Ishikawa (cell line): ENCODE measurements at regions not wholly inside any gene's neighbourhood (a gene's known extent, or its start where the extent isn't known, plus 50 kb on each side); places are given as distances from the start of the nearest gene placed in this dataset.

Experiments used
- CEBPB ChIP-seq: IDR thresholded peaks from 2 replicates; pipeline ENCODE4 v1.6.1; 2012
- CREB1 ChIP-seq: IDR thresholded peaks from 2 replicates; pipeline ENCODE4 v1.6.1; 2012; ENCODE audit warnings: low read depth
- EGR1 ChIP-seq: IDR thresholded peaks from 2 replicates; pipeline ENCODE4 v1.6.1; 2012
- EP300 ChIP-seq: IDR thresholded peaks from 2 replicates; pipeline ENCODE4 v1.6.1; 2012; ENCODE audit warnings: borderline replicate concordance
- FOXM1 ChIP-seq: IDR thresholded peaks from 2 replicates; pipeline ENCODE4 v1.6.1; 2012; ENCODE audit warnings: low read depth, borderline replicate concordance
- MAX ChIP-seq: IDR thresholded peaks from 2 replicates; pipeline ENCODE4 v1.6.1; 2012
- NFIC ChIP-seq: IDR thresholded peaks from 2 replicates; pipeline ENCODE4 v1.6.1; 2012
- RAD21 ChIP-seq: IDR thresholded peaks from 2 replicates; pipeline ENCODE4 v1.6.1; 2012; ENCODE audit warnings: low read depth
- TAF1 ChIP-seq: IDR thresholded peaks from 2 replicates; pipeline ENCODE4 v1.6.1; 2012; ENCODE audit warnings: low read depth, mild to moderate bottlenecking
- TCF12 ChIP-seq: IDR thresholded peaks from 2 replicates; pipeline ENCODE4 v1.6.1; 2012; ENCODE audit warnings: low read depth
- YY1 ChIP-seq: IDR thresholded peaks from 2 replicates; pipeline ENCODE4 v1.6.1; 2012; ENCODE audit warnings: low read depth
- ZBTB7A ChIP-seq: IDR thresholded peaks from 2 replicates; pipeline ENCODE4 v1.6.1; 2012; ENCODE audit warnings: low read depth
- TF ChIP-seq, protein P1 (sequence below): IDR thresholded peaks from 2 replicates; pipeline ENCODE4 v1.6.1; 2012
- TF ChIP-seq, protein P2 (sequence below): IDR thresholded peaks from 2 replicates; pipeline ENCODE4 v1.6.1; 2012; ENCODE audit warnings: low read depth, mild to moderate bottlenecking

GRCh38 chr1:157237981-157238380 lies 99.8 kb upstream of the ETV3 start:
- TF ChIP-seq EP300 (no peak), TCF12 (no peak), MAX (no peak), RAD21 (no peak), CEBPB (no peak), FOXM1 (no peak), NFIC (no peak), EGR1 (no peak), CREB1 (no peak), TAF1 (no peak), YY1 (no peak), ZBTB7A (no peak)
- TF ChIP-seq, protein P1, sequence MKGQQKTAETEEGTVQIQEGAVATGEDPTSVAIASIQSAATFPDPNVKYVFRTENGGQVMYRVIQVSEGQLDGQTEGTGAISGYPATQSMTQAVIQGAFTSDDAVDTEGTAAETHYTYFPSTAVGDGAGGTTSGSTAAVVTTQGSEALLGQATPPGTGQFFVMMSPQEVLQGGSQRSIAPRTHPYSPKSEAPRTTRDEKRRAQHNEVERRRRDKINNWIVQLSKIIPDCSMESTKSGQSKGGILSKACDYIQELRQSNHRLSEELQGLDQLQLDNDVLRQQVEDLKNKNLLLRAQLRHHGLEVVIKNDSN, result no peak
- TF ChIP-seq, protein P2, sequence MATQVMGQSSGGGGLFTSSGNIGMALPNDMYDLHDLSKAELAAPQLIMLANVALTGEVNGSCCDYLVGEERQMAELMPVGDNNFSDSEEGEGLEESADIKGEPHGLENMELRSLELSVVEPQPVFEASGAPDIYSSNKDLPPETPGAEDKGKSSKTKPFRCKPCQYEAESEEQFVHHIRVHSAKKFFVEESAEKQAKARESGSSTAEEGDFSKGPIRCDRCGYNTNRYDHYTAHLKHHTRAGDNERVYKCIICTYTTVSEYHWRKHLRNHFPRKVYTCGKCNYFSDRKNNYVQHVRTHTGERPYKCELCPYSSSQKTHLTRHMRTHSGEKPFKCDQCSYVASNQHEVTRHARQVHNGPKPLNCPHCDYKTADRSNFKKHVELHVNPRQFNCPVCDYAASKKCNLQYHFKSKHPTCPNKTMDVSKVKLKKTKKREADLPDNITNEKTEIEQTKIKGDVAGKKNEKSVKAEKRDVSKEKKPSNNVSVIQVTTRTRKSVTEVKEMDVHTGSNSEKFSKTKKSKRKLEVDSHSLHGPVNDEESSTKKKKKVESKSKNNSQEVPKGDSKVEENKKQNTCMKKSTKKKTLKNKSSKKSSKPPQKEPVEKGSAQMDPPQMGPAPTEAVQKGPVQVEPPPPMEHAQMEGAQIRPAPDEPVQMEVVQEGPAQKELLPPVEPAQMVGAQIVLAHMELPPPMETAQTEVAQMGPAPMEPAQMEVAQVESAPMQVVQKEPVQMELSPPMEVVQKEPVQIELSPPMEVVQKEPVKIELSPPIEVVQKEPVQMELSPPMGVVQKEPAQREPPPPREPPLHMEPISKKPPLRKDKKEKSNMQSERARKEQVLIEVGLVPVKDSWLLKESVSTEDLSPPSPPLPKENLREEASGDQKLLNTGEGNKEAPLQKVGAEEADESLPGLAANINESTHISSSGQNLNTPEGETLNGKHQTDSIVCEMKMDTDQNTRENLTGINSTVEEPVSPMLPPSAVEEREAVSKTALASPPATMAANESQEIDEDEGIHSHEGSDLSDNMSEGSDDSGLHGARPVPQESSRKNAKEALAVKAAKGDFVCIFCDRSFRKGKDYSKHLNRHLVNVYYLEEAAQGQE, result no peak
